DMS 273 treated with DMSO at 0.1 percent for 48 hours (cell line): ENCODE measurements at regions not wholly inside any gene's neighbourhood (a gene's known extent, or its start where the extent isn't known, plus 50 kb on each side); places are given as distances from the start of the nearest gene placed in this dataset.

Source experiments
- DNase-seq: peaks from one replicate; lab custom pipeline; 2025; lab: John Stamatoyannopoulos, UW

DNA sequence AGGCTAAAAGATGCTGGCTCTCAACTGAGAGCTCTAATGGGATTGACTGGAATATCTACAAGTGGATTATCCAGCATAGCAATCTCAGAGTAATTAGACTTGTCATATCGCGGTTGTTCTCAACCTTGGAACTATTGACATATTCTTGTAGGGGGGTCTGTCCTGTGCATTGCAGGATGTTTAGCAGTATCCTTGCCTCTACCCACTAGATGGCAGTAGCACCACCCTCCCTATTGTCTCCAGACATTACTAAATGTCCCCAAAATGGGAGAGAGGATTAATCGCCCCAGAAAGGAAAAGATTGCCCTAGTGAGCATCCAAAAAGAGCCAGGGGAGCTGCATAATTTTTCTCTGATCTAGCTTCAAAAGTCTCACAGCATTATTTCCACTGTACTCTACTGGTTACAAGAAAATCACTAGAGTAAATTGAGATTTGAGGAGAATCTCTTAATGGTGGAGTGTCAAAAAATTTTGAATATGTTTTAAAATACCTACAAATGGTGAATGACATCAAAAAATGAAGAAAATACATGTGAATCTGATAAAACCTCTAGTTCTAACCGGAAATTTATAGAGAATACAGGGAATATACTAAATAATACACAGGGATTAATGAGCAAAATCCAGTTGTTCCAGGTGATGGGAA, 388.2 kb upstream of the AGTR1 start:
- DNase-seq, result no peak

- DNase-seq, result no peak
Observed at GRCh38 chr3:148315756-148316155, 381.9 kb upstream of the AGTR1 start.

GRCh38 chr3:148318240-148318639, 379.5 kb upstream of the AGTR1 start:
- no peak for DNase-seq

GRCh38 chr3:148319161-148319915, 378.4 kb upstream of the AGTR1 start:
- no peak for DNase-seq

GRCh38 chr3:148319960-148320359, 377.7 kb upstream of the AGTR1 start:
- no peak for DNase-seq

GRCh38 chr3:148329481-148330235, 368.0 kb upstream of the AGTR1 start:
- DNase-seq, result no peak

DNA sequence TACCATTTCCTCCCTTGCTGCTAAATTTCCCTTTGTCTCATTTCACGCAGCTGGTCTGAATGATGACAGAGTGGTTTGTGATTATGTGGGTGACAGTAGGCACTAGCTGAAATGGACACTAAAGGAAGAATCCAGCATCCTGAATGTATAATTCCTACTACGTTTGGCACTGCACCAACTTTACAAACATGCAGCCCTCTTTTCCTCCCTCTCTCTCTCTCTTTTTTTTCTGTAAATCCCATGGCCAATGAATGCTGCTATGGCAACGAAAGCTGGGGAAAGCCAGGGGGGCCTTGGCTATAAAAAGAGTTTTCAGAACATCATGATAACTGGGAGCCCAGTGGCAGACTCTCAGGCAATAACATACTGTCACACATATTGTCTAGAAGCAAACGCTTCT, 367.2 kb upstream of the AGTR1 start:
- DNase-seq, result no peak

DNA sequence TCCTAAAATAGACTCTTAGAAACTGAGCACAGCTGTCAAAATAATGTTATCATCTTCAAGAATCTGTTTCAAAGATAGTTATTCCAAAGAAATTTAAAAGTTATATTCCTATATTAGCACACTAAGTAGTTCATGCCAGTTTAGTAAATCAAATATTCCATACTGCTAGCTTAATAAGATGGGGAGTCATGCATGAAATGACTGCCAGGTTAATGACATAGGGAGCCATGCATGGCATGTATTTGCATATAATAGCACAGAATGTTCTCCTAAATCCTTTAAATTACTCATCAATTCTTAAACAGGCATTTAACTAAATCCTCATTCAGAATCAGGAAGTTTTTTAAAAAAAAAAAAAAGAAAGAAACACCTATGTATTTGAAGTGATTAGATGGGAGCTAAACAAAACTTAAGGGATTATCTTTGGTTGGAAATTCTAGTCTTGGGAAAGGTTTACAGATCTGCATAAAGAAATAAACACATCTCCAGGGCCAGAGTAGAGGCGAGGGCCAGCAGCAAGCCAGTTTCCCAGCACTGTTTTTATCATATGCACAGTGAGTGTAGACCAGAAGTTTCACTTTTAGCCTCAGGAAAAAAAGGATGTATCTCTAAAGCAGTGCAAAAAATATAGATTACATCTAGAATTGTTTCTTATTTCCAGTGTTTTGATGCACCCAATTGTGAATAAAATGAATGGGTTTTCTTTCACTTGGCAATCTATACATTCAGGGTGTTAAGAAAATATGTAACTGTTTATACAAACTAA, 366.4 kb upstream of the AGTR1 start:
- no peak for DNase-seq

DNA sequence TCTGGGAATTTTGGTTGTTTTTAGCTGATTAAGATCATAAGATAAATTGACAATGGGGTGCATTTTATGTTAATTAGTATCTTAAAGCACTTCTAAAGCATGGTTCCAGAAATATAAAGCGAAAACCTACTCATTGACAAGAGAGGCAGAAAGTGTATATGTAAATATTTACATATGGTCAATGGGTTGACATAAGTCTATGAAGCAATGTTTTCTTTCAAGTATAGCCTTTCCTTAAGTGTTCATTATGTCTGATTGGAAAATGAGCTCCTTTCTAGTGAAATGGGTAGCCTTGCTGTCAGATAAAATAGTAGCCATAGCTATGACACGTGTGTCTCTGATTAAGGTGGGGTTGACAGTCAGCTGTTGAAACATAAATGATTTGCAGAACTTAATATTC, 365.2 kb upstream of the AGTR1 start:
- DNase-seq, result no peak

- no peak for DNase-seq
Observed at GRCh38 chr3:148333091-148333490, 364.6 kb upstream of the AGTR1 start.

DNA sequence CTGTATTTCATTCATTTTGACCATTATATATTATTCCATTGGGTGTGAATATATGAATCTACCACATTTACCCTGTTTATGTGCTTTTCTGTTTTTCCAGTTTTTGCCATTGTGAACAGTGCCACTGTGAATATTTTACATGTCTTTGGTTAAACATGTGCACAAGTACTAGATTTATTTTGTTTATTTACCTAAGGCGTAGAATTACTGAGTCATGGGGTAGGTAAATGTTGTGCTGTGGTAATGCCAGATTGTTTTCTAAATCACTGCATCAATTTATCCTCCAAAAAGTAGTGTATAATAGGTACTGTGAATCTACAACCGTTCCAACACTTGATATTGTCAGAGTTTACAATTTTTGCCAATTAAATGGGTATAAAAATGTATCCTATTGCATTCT, 362.1 kb upstream of the AGTR1 start:
- DNase-seq, result no peak

DNA sequence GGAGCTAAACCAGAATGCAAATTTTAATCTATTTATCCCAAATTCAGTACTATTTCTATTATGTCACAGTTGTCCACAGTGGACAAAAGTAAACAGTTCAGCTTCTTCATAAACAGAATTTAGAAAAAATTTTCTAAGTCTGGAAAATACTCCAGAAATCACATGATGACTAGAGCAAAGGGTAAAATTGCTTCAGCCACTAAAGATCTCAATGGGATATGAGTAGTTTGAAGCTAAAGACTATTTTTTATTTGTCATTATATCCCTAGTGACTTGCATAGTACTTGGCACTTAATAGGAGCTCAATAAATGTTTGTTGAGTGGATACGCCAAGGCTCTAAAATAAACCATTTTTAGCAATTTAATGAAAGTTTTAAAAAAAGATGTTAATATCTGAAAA, 354.3 kb upstream of the AGTR1 start:
- no peak for DNase-seq

GRCh38 chr3:148344521-148344920, 353.2 kb upstream of the AGTR1 start:
- DNase-seq, result no peak

GRCh38 chr3:148360051-148360450, 337.7 kb upstream of the AGTR1 start:
- no peak for DNase-seq

- no peak for DNase-seq
Observed at GRCh38 chr3:148366743-148367410, 330.8 kb upstream of the AGTR1 start.

DNA sequence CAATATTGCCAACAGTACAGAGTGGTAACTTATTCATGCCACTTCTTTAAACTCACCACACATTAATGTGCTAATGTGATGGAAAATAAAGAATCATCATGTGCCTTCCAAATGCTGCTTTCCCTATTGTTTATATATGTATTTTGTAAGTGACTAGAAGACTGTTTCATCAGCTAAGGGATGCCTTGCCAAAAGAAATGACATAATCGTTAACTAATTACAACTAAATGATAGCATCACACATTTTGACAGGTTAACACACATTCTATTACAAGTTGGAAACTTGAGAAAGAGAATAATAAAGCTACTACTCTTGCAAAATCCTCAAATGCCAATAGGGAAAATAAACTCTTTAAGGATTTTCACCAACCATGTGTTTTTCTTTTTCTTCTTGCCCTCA, 329.9 kb upstream of the AGTR1 start:
- DNase-seq, result no peak

GRCh38 chr3:148369381-148369780, 328.3 kb upstream of the AGTR1 start:
- no peak for DNase-seq

- no peak for DNase-seq
Observed at GRCh38 chr3:148372206-148372875, 325.4 kb upstream of the AGTR1 start.

DNA sequence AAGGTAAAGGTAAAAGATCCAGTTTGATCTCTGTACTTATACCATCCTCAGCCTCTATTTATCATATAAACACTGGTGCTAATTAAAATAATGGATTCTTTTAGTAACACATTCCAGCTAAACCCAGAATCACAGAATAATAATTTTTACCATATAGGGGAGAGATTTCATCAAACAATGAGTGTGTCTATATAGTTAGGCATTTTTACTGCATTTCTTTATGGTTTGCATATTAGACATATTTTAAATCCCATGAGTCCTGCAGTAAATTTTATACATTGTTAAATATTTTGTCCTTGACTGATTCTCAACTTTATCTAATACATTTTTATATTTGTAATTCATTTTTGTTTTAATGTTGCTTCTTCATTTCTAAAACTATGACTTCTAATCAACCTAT, 323.7 kb upstream of the AGTR1 start:
- DNase-seq, result no peak

DNA sequence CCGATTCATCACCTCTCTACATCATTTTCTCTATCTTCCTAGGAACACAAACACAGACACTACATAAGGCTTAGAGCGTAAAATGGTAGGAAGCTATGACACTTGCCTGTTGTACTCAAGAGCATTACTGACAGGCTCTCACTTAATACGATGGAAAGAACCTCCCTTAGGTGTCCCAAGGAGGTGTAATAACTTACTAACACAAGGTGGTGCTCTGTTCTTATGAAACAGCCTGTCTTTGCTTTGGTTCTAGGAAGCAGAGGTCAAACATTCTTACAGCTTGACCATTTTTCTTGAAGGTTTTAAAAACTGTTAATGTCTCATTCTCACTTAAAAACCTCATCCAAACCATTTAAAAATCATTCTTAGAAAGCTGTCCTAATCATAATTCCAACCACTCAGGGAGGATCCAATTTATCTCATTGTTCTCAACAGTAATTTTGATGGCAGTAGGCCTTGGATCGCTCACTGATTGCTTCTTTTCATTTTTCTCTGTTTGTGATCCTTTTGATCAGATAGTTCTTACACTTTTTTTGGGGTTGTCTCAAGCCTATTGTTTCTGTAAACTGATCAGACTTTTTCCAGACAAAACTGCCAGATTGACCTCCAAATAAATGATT, 317.8 kb upstream of the AGTR1 start:
- DNase-seq, result peak; percentile 13

DNA sequence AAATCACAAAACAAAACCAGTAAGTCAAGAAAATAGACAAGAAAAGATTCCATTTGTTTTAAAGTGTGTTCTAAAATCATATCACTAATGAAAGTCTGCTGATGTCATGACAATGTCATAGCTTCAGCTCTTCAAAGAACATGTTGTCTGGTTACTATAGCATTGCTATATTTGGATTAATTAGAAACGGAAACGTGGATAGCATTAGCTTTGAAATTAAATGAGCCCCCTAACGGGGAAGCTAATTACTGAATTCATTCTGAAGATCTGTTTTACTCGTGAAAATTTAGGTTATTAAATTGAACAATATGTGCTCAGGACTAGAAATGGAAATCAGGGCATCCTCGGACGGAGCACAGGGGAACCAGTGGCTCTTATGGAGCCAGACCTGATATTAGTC, 316.7 kb upstream of the AGTR1 start:
- DNase-seq, result no peak
